VCaP (cell line): ENCODE measurements at regions not wholly inside any gene's neighbourhood (a gene's known extent, or its start where the extent isn't known, plus 50 kb on each side); places are given as distances from the start of the nearest gene placed in this dataset.

ENCODE experiments used
- H3K27ac ChIP-seq: fragments of 450-650 bp; 2 replicates; pipeline ENCODE4 v1.5.1; 2017
- CTCF ChIP-seq: fragments of 450-650 bp; conservative IDR thresholded peaks from 2 replicates; pipeline ENCODE4 v1.5.1; 2017; ENCODE audit warnings: mild to moderate bottlenecking, moderate library complexity

DNA sequence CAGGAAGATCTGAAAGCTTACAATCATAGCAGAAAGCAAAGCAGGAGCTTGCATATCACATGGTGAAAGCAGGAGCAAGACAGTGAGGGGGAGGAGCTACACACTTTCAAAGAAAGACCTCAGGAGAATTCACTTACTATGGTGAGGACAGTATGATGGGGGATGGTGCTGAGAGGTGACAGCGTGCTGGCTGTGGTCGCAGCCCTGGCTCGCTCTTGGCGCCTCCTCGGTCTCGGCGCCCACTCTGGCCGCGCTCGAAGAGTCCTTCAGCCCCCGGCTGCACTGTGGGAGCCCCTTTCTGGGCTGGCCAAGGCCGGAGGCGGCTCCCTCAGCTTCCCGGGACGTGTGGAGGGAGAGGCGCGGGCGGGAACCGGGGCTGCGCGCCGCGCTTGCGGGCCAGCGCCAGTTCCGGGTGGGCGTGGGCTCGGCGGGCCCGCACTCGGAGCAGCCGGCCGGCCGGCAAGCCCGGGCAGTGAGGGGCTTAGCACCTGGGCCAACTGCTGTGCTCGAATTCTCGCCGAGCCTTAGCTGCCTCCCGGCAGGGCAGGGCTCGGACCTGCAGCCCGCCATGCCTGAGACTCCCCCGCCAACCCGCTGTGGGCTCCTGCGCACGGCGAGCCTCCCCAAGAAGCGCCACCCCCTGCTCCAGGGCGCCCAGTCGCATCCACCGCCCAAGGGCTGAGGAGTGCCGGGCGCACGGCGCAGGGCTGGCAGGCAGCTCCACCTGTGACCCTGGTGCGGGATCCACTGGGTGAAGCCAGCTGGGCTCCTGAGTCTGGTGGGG, 131.9 kb upstream of the SPATS2L start:
- TF ChIP-seq CTCF, result no peak
- no peak overlapping the region for H3K27ac ChIP-seq

GRCh38 chr2:200177971-200178911, 128.3 kb upstream of the SPATS2L start:
- no peak overlapping the region for H3K27ac ChIP-seq
- TF ChIP-seq CTCF, result no peak

DNA sequence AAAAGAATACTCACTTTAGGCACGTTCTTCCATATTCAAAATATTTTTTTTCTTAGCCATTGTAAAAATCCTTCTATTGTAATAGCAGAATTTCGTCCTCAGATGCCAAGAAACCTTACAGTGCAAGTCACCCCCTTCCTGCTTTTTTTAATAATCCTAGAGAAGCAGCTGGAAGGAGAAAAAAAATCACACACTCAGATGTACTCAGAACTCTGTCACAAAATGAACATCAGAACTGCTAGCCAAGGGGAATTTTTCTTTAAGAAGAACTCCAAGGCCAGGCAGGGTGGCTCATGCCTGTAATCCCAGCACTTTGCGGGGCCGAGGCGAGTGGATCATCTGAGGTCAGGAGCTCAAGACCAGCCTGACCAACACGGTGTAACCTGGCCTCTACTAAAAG, 127.3 kb upstream of the SPATS2L start:
- H3K27ac ChIP-seq, result no peak overlapping the region
- TF ChIP-seq CTCF, result no peak

DNA sequence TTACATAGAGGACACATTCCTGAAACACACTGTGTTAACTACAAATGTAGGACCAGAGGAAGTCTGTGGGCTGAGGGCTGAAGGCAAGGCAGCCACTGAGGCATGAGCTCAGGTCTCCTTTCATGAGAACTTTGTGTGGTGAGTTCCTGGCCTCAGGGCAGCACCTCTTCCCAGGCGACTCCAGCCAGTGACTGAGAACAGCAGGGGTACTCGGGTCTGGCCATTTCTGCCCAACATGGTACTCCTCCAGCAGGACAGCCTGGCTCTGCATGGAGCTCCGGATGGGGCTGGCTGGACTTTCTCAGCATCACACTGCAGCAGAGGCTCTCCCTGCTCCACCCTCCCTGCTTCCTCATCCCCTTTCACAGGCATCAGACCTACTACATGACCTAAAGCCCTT, 125.5 kb upstream of the SPATS2L start:
- TF ChIP-seq CTCF, result no peak
- no peak overlapping the region for H3K27ac ChIP-seq

DNA sequence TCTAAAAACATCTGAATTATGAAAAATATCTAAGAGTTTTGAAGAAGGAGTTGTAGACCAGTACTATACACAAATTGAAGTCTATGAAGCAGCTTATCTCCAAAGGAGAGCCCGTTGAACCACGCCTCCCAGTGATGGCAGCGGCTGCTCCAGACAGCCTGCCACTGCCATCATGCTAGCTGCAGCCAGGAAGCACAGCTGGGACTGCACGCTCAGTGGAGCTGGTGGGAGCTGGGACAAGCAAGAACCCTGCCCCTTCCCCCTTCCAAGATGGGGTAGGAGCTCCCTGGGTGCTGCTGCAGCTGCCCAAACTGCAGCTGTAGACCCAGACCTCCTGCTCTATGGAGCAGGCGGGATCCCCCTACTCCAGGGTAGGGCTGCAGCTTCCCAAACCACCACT, 124.7 kb upstream of the SPATS2L start:
- no peak for TF ChIP-seq CTCF
- H3K27ac ChIP-seq, result no peak overlapping the region

DNA sequence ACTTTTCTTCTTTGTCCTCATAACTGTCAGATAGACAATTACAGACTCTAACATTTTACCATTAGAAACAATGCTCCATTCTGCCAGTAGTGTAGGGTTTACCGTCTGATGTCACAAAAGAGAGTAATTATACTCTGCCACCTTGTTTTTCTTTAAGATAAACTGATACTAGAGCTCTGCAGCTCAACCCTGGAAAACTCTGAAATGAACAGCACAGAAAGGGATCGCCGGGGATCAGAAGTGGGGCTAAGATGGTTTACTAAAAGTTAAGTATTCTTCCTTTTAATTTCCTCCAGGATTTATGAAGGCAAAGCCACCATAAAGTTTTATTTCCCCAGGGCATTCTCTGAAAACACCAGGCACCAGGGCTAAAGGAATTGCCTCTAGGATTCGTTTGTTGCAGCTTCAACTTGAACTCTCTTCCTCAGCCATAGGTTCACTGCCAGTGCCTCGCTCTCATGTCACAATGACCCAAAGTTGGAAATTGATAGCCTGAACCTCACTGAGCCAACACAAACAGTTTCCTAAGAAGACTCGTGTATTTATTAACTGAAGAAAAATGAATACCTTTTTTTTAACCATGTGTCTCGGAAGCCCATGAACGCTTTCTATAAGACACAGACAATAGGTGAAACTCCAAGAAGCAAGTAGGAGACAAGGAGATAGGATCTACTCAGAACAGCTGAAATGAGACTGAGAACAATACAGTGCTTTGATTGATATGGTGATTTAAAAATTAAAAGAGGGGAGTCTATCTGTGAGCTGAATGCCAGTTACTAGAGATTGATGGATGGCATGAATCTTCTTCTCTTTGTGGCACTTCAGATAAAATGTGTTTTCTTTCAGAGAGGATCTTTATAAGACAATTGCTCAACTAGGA, 121.5 kb upstream of the SPATS2L start:
- TF ChIP-seq CTCF, result no peak

More for the DNA sequence above, 121.5 kb upstream of the SPATS2L start:
- no peak overlapping the region for H3K27ac ChIP-seq
